ENCODE measurements at regions not wholly inside any gene's neighbourhood (a gene's known extent, or its start where the extent isn't known, plus 50 kb on each side); places are given as distances from the start of the nearest gene placed in this dataset.

DNA sequence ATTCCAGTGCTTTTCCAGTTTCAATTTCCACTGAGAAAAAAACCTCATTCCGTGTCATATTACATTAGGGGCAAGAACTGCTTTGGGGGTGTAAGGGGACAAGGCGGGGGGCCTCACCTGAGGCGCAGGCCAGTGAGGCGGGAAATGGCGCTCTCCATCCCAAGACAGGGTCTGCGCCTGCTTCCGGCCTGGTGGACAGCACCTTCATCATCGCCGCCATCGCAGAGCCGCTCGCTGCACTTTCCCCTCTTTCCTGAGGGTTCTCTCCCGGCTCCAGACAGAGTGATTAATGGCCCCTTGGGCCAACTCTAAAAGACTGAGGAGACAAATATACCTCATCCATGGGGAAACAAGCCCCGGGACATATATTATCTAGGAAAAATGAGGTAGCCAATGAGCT lies 270.0 kb upstream of the SOX4 start:
- Histone ChIP-seq H3K27ac (no peak overlapping the region), H3K4me1 (no peaks in the 10 kb centered on the region), H3K27me3 (no peaks in the 10 kb centered on the region), H3K9me3 (no peaks in the 10 kb centered on the region), H3K4me3 (no peak overlapping the region), H3K36me3 (no peaks in the 10 kb centered on the region)
- no peak for DNase-seq (ENCODE audit: extremely low spot score in 2 of 2)
- intact Hi-C loops (cut with DNase I): no loop called here
- TF ChIP-seq POLR2A (IDR thresholded peaks at IDR 0.05): no peak
- TF ChIP-seq, protein P1, sequence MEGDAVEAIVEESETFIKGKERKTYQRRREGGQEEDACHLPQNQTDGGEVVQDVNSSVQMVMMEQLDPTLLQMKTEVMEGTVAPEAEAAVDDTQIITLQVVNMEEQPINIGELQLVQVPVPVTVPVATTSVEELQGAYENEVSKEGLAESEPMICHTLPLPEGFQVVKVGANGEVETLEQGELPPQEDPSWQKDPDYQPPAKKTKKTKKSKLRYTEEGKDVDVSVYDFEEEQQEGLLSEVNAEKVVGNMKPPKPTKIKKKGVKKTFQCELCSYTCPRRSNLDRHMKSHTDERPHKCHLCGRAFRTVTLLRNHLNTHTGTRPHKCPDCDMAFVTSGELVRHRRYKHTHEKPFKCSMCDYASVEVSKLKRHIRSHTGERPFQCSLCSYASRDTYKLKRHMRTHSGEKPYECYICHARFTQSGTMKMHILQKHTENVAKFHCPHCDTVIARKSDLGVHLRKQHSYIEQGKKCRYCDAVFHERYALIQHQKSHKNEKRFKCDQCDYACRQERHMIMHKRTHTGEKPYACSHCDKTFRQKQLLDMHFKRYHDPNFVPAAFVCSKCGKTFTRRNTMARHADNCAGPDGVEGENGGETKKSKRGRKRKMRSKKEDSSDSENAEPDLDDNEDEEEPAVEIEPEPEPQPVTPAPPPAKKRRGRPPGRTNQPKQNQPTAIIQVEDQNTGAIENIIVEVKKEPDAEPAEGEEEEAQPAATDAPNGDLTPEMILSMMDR (IDR thresholded peaks at IDR 0.05): no peak

- H3K27ac ChIP-seq: no peak overlapping the region
- H3K4me3 ChIP-seq: no peak overlapping the region
- TF ChIP-seq POLR2A (IDR thresholded peaks at IDR 0.05) (no peak), POLR2AphosphoS5 (IDR thresholded peaks at IDR 0.05; ENCODE audit: insufficient read depth in 1 of 2, low read depth in 1 of 2) (no peak)
- TF ChIP-seq, protein P1 (IDR thresholded peaks at IDR 0.05): no peak
- H3K4me1 ChIP-seq: no peaks in the 10 kb centered on the region
- no peaks in the 10 kb centered on the region for H3K9me3 ChIP-seq
- H3K27me3 ChIP-seq: no peaks in the 10 kb centered on the region
- DNase-seq (ENCODE audit: extremely low spot score in 2 of 2): no peak
- intact Hi-C loops (cut with DNase I): no loop called here
- H3K36me3 ChIP-seq: no peaks in the 10 kb centered on the region
Observed at GRCh38 chr6:21325201-21325856, 268.2 kb upstream of the SOX4 start.

GRCh38 chr6:21327326-21328112 lies 266.0 kb upstream of the SOX4 start:
- H3K27me3 ChIP-seq: no peaks in the 10 kb centered on the region
- intact Hi-C loops (cut with DNase I): no loop called here
- no peak for TF ChIP-seq POLR2A (IDR thresholded peaks at IDR 0.05)
- no peak for TF ChIP-seq POLR2AphosphoS5 (IDR thresholded peaks at IDR 0.05; ENCODE audit: insufficient read depth in 1 of 2, low read depth in 1 of 2)
- TF ChIP-seq, protein P1 (IDR thresholded peaks at IDR 0.05): no peak
- H3K4me3 ChIP-seq: no peak overlapping the region
- H3K9me3 ChIP-seq: no peaks in the 10 kb centered on the region
- H3K36me3 ChIP-seq: no peaks in the 10 kb centered on the region
- no peak for DNase-seq (ENCODE audit: extremely low spot score in 2 of 2)
- H3K4me1 ChIP-seq: no peaks in the 10 kb centered on the region
- no peak overlapping the region for H3K27ac ChIP-seq

GRCh38 chr6:21331235-21331634 lies 262.3 kb upstream of the SOX4 start:
- Histone ChIP-seq H3K36me3 (no peaks in the 10 kb centered on the region), H3K9me3 (no peaks in the 10 kb centered on the region), H3K27ac (no peak overlapping the region), H3K4me3 (no peak overlapping the region), H3K4me1 (no peaks in the 10 kb centered on the region), H3K27me3 (no peaks in the 10 kb centered on the region)
- no peak for DNase-seq (ENCODE audit: extremely low spot score in 2 of 2)
- TF ChIP-seq, protein P1 (IDR thresholded peaks at IDR 0.05): no peak
- no peak for TF ChIP-seq POLR2AphosphoS5 (IDR thresholded peaks at IDR 0.05; ENCODE audit: insufficient read depth in 1 of 2, low read depth in 1 of 2)
- no peak for TF ChIP-seq POLR2A (IDR thresholded peaks at IDR 0.05)
- intact Hi-C loops (cut with DNase I): no loop called here

DNA sequence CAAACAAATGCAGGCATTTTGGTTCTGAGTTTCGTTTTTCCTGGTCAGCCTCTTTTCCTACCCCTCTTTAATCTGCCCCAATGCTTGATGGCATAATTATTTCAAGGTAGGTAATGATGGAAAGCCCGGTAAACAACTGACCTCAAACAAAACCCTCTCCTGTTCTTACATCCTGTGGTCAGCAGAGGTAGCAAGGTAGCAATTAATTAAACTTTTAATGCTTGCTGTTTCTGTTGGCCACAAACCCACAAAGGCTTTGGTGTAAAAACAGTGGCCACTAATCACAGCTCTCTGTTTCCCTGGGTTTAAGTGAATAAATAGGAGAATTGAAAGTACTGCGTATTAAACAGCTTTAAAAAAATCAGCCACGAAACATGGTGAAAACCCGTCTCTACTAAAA lies 261.5 kb upstream of the SOX4 start:
- Histone ChIP-seq H3K9me3 (no peaks in the 10 kb centered on the region), H3K4me3 (no peak overlapping the region), H3K4me1 (no peaks in the 10 kb centered on the region), H3K27me3 (no peaks in the 10 kb centered on the region), H3K27ac (no peak overlapping the region), H3K36me3 (no peaks in the 10 kb centered on the region)
- DNase-seq (ENCODE audit: extremely low spot score in 2 of 2): no peak
- TF ChIP-seq POLR2AphosphoS5 (IDR thresholded peaks at IDR 0.05; ENCODE audit: insufficient read depth in 1 of 2, low read depth in 1 of 2) (no peak), POLR2A (IDR thresholded peaks at IDR 0.05) (no peak)
- TF ChIP-seq, protein P1 (IDR thresholded peaks at IDR 0.05): no peak
- intact Hi-C loops (cut with DNase I): no loop called here
